WTC11 (cell line): ENCODE measurements at regions not wholly inside any gene's neighbourhood (a gene's known extent, or its start where the extent isn't known, plus 50 kb on each side); places are given as distances from the start of the nearest gene placed in this dataset.

Experiments used
- CREB1 ChIP-seq: sonication (generic); formaldehyde crosslinking; IDR thresholded peaks from 2 replicates; pipeline ENCODE4 v1.8.0; 2023; ENCODE audit warnings: mild to moderate bottlenecking, missing genetic modification reagents
- NFE2L1 ChIP-seq: sonication (generic); formaldehyde crosslinking; IDR thresholded peaks from 2 replicates; pipeline ENCODE4 v1.8.1; 2023; ENCODE audit warnings: missing genetic modification reagents
- ZNF121 ChIP-seq: sonication (generic); formaldehyde crosslinking; IDR thresholded peaks from 2 replicates; pipeline ENCODE4 v1.8.0; 2023; ENCODE audit warnings: missing genetic modification reagents
- TF ChIP-seq, protein P1 (sequence below): fragments of 200-600 bp; IDR thresholded peaks from 2 replicates; pipeline ENCODE4 v1.8.0; 2022; ENCODE audit warnings: antibody characterized with exemption
- TF ChIP-seq, protein P2 (sequence below): sonication (generic); formaldehyde crosslinking; IDR thresholded peaks from 2 replicates; pipeline ENCODE4 v1.8.1; 2023; ENCODE audit warnings: mild to moderate bottlenecking, missing genetic modification reagents, moderate library complexity
- TF ChIP-seq, protein P3 (sequence below): sonication (generic); formaldehyde crosslinking; IDR thresholded peaks from 2 replicates; pipeline ENCODE4 v1.8.0; 2022; ENCODE audit warnings: mild to moderate bottlenecking, missing genetic modification reagents

GRCh38 chr16:31713945-31714902 lies 159.4 kb upstream of the ZNF267 start:
- TF ChIP-seq, protein P1, sequence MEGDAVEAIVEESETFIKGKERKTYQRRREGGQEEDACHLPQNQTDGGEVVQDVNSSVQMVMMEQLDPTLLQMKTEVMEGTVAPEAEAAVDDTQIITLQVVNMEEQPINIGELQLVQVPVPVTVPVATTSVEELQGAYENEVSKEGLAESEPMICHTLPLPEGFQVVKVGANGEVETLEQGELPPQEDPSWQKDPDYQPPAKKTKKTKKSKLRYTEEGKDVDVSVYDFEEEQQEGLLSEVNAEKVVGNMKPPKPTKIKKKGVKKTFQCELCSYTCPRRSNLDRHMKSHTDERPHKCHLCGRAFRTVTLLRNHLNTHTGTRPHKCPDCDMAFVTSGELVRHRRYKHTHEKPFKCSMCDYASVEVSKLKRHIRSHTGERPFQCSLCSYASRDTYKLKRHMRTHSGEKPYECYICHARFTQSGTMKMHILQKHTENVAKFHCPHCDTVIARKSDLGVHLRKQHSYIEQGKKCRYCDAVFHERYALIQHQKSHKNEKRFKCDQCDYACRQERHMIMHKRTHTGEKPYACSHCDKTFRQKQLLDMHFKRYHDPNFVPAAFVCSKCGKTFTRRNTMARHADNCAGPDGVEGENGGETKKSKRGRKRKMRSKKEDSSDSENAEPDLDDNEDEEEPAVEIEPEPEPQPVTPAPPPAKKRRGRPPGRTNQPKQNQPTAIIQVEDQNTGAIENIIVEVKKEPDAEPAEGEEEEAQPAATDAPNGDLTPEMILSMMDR = peak; percentile 18; the same call in 1 of the 2 replicates
- TF ChIP-seq, protein P2, sequence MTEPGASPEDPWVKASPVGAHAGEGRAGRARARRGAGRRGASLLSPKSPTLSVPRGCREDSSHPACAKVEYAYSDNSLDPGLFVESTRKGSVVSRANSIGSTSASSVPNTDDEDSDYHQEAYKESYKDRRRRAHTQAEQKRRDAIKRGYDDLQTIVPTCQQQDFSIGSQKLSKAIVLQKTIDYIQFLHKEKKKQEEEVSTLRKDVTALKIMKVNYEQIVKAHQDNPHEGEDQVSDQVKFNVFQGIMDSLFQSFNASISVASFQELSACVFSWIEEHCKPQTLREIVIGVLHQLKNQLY = no peak
- TF ChIP-seq CREB1 (CRISPR knock-in tag) = no peak
- no peak for TF ChIP-seq ZNF121 (CRISPR knock-in tag)
- TF ChIP-seq, protein P3, sequence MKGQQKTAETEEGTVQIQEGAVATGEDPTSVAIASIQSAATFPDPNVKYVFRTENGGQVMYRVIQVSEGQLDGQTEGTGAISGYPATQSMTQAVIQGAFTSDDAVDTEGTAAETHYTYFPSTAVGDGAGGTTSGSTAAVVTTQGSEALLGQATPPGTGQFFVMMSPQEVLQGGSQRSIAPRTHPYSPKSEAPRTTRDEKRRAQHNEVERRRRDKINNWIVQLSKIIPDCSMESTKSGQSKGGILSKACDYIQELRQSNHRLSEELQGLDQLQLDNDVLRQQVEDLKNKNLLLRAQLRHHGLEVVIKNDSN (CRISPR knock-in tag) = no peak
- no peak for TF ChIP-seq NFE2L1 (CRISPR knock-in tag)
